SIG-M5 treated with dmso at 0.1 percent for 504 hours (cell line): ENCODE measurements at regions not wholly inside any gene's neighbourhood (a gene's known extent, or its start where the extent isn't known, plus 50 kb on each side); places are given as distances from the start of the nearest gene placed in this dataset.

ENCODE experiments used
- DNase-seq: peaks from one replicate; lab custom pipeline; 2025; ENCODE audit not compliant: unreplicated experiment; lab: John Stamatoyannopoulos, UW

DNA sequence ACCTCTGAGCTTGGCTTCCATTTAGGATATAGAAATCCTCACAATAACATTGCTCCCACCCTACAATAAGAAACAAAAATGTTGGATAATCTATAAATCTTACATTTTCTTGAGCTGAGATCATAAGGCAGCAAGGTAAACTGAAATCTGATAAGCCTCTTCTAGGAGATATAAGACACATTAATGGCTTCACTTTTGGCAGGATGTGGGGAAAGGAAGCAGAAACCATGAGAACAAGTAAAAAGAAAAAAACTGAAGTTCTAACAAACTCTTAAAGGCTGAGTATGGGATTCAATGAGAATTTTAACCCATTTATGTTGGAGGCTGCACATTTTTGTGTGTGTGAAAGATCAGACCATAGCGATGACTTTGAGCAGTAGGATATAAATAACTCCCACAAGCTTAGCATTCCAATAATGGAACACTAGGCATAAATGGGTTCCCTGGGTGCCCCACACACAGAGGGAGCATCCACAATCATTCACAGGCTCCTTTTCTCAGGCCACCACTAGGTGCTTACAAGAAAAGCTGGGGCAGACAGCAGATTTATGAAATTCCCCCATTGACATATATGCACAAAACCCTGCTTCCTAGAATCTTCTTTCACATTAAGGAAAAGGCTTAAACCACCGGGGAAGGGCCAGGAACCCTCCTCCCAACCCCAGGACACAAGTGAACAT is 564.9 kb upstream of the MGMT start:
- DNase-seq: no peak

DNA sequence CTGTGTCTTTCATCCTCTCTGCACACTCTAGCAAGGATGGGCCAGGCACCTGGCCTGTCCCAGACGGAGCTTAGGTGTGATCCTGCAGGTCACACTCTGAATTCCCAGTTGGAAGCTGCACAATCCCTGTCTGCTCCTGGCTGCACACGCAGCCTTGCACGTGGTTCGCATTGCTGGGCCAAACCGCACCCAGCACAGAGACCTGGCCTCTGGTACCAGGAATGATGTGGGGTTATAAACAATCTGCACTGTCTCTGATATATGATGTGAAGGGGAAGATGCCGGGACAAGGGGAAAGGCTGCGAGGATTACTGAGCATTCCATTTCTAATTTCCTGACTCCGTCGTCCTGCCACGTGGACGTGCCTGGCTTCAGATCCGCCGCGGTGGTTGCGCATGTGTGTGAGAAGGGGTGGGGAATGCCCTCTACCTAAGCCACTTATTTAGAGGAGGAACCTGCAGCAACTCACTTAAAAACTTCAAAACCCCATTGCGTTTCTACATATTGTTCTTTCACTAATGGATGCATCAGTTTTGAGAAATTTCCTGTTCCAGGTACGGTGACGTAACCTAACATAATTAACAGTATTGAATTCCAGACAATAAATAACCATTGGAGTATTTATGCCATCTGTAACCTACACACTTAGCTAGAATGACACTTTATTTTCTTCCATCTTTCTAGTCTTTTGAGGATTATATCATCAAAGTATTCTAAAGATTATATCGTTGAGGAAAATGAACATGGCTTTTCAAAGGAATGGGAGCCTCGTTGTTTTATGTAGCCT is 559.7 kb upstream of the MGMT start:
- DNase-seq: no peak

DNA sequence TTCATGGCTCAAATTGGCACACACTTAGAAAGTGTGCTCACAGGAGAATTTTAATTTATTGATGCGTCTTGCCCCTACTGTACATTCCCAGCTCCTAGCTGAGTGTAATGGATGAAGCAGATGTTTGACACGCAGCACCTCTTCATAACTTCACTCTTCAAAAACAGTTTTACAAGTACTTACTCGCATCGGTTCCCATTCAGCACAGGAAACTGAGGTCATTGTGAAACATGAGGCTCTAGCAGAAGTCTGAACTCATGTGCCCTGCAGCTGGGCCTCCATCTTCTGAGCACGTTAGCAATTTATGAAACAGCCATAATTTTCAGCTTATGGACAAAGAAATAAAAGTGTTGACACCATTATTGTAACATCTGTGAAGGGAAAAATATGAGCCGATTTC is 558.9 kb upstream of the MGMT start:
- peak; percentile 0 for DNase-seq

DNA sequence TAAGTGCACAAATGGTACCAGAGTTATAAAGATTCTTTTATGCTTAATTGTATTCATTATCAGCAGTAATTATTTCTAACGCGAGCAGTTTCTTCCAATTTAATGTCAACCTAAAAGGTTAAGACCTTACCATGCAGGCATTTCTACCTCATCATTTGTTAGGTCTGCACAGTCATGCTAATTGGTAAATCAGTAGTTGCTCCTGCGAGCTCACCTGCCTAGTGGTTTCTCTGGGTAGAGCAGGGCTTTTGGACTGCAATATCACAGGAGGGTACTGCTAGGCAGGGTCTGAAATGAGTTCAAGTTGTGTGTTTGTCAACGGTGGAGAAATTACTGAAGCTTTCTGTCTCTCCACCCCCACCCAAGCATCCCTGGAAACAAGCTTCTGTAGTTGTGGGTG is 558.5 kb upstream of the MGMT start:
- no peak for DNase-seq

DNA sequence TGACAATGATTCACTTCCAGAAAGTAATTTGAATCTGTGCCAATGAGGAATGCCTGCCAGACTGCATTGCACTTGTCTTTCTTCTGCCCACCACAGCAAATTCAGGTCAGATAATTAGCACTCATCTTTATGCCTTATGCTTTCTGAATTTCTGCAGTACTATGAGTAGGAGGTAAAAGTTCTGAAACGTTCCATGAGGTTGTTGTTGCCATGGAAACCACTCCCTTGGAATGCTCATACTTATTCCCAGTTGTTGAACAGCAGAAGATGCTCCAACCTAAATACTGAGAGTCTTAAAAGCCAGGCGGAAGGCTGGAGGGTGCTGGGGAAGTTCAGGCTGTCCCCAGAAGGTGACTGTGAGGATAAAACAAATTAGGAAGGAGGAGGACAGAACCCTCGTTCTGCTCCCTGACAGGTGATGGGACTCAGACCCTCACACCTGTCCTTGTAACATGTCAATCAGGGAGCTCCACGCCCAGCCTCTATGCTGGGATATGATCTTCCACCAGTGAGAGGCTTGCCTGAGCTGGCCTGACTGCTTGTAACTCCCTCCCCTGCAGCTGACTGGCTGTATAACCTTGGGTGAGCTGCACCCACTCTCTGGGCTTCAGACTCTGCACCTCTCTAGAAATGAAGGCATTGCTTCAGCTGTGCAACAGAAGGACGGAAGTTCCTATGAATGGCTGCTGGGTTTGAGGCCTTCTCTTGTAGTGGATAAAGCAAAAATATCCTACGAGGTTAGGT is 554.3 kb upstream of the MGMT start:
- DNase-seq: no peak

DNA sequence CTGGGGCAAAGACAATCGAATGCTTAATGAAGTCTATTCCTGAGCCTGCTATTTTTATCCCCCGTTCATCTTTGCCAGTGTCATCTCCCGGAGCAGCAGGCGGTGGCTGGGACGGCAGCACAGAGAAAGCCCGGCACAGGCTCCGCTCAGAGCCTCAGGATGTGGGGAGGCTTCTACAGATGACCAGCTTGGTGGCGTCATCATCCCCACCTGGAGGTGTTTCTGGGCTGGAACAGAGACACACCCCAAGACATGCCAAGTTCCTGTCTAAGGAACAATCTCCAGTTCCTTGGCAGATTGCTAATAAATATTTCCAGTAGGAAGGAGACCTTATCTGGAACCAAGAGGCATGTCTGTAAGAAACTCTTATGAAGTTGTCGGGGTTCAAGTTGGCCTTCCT is 552.4 kb upstream of the MGMT start:
- DNase-seq: no peak

DNA sequence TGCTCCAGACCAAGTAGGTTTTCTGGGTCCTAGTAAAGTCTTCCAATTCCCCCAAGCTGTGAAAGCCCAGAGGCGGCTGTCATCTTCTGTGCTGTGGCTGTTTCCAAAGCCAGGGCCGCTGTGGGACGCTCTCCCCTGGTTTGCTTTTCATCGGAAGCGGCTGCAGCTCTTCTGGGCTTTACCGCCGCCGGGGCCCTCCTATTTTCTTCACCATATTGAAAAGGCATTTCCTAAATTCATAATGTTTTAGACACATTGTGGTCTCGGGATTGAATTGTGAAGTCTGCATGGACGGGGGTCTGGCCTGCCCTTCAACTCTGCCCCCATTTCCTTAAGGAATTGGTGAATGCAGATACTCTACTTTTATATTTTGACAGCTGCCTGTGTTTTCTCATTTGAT is 551.4 kb upstream of the MGMT start:
- no peak for DNase-seq

DNA sequence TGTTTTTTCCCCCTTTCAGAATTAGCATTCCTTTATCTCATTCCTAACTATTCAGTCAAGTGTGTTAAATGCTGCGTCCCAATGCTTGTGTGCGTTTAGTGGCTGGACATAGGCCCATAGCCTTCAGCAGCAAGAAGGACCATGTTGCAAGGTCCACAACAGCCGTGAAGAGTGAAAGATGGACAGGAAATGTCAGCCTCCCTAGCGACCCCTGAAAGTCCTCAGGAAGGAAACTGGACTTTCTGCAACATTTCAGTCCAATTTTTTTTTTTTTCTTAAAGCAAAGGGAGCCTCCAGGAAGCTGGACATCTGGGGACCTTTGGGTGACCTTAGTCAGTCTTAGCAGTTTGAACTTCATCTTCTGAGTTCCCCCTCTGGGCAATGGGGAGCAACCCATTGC is 550.7 kb upstream of the MGMT start:
- DNase-seq: no peak

DNA sequence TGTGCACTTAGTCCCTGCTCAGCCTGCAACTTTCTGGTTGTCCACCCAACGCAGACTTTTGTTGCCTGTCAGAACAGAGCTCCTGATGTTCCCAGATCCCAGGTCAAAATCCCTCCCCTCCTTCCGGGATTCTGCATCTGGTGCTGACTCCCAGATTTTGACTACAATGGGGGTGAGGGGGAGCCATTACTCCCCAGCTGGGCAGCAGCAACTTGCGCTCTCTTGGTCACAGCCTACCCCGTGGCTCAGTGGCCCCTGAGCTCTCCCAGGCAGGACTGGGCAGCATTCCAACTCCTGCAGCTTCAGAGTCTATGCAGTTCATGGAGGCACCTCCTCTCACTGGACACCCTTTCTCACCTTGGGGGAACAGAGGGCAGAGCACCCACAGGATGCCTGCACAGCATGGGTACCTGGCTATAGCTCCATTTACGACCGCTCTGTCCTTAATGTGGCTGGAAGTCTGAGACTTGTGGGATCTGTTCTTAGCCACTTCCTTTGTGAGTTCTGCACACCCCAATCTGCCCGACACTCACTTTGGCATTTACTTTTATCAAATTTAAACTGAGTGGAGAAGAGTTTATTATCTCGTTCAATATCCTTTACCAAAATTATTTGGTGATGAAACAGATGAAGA is 545.5 kb upstream of the MGMT start:
- DNase-seq: no peak

DNA sequence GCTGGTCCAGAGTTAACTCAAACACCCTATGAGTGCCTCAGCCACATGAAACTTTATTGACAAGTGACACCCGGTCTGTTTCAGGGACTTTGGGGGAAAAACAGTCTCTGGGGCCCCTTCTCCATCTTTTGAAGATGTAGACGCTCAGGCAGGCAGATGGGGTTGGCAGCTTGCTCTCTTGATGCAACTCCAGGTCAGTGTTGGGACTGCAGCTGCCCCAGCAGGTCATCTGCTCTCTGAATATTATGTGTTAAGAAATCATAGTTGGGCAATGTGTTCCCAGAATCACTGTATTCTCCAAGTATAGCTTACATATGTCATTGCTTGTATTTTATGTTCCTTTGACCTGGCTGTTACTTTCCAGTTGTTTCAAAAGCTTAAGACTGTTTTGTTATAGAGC is 544.9 kb upstream of the MGMT start:
- DNase-seq: no peak

DNA sequence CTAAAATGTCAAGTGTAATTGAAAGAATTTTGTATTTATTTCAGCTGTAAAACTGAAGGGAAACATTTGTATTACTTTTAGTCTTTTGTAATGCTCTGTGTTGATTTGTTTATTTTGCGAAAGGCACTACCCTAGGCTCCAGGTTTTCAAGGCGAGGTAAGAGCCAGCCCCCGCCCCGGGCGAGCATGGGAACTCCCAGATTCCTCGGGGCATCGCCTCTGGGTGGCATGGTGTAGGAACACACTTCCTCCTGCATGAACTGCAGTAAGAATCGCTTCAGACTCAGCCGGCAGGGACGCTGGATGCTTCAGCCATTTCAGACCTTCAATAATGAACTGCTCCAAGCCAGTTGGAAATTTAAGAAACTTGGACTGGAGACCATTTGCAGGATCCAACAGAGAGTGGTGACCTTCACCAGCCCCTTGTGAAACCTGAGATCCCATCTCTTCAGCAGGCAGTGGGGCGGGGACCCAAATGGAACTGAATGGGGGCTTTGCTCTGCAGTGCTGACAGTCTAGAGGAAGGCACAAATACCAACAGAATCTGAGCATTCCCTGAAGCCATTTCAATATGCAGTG is 544.3 kb upstream of the MGMT start:
- no peak for DNase-seq

DNA sequence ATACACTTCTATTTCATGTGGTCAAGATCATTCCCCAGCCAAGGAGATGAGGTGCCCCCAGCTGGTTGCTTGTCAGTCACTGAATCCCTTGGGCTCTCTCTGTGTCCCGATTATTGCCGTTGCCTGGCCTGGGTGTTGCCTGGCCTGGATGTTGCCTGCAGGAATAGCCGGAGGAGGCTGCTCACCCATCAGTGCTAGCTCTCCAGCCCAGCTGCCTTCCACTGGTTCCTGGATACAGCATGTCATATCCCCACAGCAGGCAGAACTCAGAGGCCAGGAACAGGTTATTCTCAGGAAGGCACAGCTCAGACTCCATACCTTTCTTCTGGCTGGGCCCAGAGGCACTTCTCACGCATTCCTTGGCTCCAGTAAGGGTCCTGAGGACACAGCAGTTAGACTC is 542.1 kb upstream of the MGMT start:
- no peak for DNase-seq

DNA sequence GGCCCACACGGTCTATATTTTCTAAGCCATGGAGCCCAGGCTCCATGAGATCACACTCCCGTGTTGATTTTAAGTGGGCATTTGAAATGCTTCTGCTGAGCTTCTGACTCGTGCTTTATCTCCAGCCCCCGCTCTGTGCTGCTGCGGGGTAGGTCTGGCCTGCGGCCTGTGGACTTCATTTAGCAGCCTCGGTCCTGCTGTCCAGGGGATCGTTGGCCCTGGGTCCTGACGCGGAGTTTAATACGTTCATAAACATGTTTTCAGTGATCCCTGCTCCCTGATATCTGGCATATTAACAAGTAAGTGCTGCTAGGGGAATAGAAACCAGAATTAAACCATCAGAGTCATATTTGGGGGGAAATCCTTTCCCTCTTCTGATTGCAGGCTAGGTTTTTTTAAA is 540.3 kb upstream of the MGMT start:
- no peak for DNase-seq

DNA sequence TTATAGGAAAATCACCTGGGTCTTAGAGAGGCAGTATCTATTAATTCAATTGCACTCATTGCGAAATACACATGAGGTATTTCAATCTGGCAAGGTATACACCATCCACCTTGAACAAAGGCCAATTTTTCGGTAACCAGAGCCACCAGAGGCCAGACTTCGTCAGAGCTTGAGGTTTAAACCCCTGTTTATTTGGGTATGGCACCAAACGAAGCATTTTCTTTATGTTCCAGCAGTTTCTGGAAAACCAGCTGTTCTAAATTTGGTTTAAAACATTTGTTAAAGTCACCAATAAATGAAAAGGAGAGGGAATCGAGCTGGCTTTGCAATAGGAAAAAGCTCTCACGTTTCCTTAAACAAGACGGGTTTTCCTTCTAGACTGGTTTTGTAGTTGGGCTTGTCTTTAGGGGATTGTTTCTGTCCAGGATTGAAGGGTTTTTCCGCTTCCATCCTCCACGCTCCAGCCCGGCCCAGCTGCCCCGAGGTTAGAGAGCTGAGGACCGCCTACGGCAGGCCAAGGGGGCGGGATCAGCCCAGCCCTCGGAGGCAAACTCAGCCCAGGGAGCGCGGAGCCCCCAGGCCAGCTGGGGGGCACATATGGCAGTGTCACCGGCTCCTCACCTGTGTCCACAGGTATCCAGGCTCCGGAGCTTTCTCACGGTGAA is 539.4 kb upstream of the MGMT start:
- DNase-seq: no peak

DNA sequence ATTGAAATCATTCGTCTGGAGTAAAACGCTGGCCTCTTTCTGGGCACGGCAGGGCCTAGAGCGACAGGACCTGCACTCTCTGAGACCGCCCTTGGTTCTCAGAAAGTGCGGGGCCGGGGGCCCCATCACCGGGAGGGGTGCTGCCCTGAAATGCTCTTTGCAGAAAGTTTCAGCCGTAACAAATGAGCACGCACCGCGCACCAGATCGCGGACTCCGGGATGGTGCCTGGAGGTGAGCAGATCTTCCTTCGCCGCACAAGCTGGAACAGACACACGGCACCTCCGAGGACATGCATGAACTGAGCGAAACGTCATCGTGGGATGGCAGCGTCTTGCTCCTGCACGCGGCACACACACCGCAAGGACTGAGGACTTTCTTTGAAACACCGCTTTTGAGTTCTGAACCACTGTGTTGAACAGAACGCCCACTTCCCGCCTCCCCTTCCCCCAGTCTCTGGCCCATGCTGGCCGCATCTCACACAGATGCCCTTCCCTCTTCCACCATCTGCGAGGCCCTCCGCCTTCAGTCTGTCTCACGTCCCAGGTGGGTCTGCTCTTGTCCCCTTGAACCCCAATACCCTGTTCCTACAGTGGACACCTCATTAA is 538.7 kb upstream of the MGMT start:
- no peak for DNase-seq

DNA sequence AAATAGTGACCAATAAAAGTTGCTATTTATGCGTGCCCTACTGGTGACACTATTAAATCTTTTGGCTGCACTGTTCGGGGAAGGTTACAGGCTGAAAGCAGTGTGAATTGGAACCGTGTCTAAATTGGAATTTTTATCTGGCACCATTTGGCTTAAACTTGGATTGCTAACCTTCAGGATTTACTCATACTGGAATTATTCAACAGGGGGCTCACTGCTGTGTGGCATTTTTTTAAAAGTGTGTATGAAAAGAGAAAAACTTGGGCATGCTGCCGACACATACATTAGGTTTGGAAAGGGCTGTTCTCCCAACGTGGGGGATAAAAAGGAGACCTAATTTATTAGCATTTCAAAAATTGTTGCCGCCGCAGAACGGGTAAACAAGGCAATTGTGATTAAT is 537.9 kb upstream of the MGMT start:
- no peak for DNase-seq

DNA sequence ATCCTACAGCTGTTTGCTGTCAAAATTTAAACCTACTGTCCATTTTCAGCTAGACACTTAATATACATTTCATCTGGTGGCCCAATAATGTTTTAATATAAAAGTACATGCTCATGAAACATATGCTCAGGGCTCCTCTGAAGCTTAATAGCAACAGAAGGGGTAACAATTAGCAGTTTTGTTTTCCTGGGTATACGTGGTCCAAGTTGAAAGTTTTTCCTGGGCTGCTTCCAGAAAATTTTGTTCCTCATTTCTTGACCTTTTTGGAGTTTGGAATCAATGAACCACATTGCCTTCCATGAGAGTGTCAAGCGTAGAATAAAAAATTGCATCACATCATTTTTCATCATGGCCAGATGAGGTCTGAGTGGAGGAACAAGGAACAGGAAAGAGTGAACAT is 537.3 kb upstream of the MGMT start:
- DNase-seq: no peak

DNA sequence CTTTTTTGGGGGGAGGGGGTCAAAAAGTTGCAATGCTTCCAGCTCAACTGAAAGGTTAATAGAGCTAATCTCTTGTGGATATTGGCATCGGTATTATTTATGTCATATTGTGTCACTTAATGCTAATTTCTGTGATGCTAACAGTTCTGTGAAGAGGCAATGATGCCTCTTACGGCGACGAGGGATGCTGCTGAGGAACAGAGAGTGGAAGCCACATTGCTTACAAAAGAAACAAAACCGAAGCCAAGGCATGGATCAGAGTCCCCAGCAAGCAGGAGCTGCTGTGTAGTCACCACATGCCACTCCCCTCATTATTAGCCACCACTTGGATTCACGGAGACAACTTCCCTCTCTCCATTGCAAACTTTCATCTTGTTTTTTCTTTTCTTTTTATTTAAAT is 536.5 kb upstream of the MGMT start:
- no peak for DNase-seq

DNA sequence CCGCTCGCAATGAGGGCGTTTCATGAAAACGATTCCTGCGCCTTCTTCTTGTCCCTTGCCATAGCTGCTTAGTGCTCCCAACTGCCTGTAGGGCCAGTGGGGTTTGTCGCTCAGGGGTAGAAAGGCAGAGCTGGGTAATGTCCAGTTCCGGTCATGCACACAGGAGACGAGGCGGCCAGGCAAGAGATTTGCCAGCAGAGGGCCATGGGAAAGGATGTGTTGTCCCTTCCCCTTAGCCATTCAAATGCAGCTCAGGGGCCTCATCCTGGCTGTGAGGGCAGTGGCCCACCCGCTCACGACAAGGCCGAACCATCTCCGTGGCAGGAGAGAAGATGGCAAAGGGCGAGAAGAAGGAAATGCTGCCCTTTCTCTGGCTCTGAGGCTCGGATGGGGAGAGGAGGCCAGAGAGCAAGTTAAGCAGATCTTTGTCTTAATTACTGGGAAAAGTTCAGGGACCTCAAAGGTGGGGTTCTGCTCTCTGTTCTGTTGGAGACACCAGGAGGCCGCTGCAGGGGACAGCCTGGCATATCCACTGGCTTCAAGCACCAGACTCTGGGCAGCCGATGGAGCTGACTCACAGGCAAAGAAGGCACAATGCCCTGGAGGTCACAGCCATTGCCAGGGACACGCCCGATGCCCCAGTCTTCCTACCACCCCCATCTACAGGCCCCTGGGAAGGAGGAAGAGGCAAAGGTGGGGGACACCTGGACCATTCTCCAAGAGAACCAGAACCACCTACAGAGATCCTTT is 534.8 kb upstream of the MGMT start:
- DNase-seq: no peak

DNA sequence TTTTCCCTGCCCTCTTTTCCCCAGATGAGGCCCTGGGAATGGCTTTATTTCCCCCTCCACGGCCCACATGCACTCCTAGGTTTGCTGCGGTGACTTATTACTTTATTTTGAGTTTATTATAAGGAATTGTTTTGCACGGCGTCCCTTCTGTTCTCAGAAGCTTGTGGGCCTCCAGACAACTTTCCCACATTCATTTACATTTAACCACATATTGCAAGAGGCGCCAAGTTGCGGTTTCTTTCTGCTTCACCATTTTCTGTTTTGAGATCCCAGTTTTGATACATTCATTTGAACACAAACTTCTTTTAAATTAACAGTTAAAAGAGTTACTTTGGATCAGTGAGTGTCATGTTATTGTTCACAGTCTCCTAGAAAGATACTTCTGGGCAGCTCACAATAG is 532.5 kb upstream of the MGMT start:
- no peak for DNase-seq
